ENCODE measurements at regions not wholly inside any gene's neighbourhood (a gene's known extent, or its start where the extent isn't known, plus 50 kb on each side); places are given as distances from the start of the nearest gene placed in this dataset.
"Not testable (repeated sequence)": the region's sequence is repeated elsewhere in the genome, so short reads cannot be mapped to it uniquely, and the experiment has no call there.

- DNase-seq (ENCODE audit: low spot score) = no peak
Observed at GRCh38 chr2:138219961-138220360, 255.7 kb downstream of the HNMT start.

- no peak for DNase-seq (ENCODE audit: low spot score)
Observed at GRCh38 chr2:138221358-138221757, 257.1 kb downstream of the HNMT start.

GRCh38 chr2:138223319-138223718 lies 259.0 kb downstream of the HNMT start:
- no peak for DNase-seq (ENCODE audit: low spot score)

GRCh38 chr2:138227195-138227594 lies 262.9 kb downstream of the HNMT start:
- DNase-seq (ENCODE audit: low spot score) = no peak

GRCh38 chr2:138228101-138228500 lies 263.8 kb downstream of the HNMT start:
- DNase-seq (ENCODE audit: low spot score) = no peak

GRCh38 chr2:138234265-138234664 lies 267.3 kb upstream of the SPOPL start:
- no peak for DNase-seq (ENCODE audit: low spot score)

GRCh38 chr2:138235041-138235440 lies 266.5 kb upstream of the SPOPL start:
- DNase-seq (ENCODE audit: low spot score) = no peak

- DNase-seq (ENCODE audit: low spot score) = no peak
Observed at GRCh38 chr2:138236142-138236541, 265.4 kb upstream of the SPOPL start.

GRCh38 chr2:138237667-138238384 lies 263.7 kb upstream of the SPOPL start:
- no peak for DNase-seq (ENCODE audit: low spot score)

GRCh38 chr2:138238908-138239307 lies 262.7 kb upstream of the SPOPL start:
- no peak for DNase-seq (ENCODE audit: low spot score)

GRCh38 chr2:138239902-138240491 lies 261.6 kb upstream of the SPOPL start:
- DNase-seq (ENCODE audit: low spot score) = no peak

- no peak for DNase-seq (ENCODE audit: low spot score)
Observed at GRCh38 chr2:138243372-138243771, 258.2 kb upstream of the SPOPL start.

GRCh38 chr2:138244501-138244925 lies 257.1 kb upstream of the SPOPL start:
- peak; percentile 14 for DNase-seq (ENCODE audit: low spot score)

GRCh38 chr2:138245310-138245709 lies 256.3 kb upstream of the SPOPL start:
- no peak for DNase-seq (ENCODE audit: low spot score)

- no peak for DNase-seq (ENCODE audit: low spot score)
Observed at GRCh38 chr2:138247302-138247701, 254.3 kb upstream of the SPOPL start.

- DNase-seq (ENCODE audit: low spot score) = no peak
Observed at GRCh38 chr2:138249207-138249606, 252.4 kb upstream of the SPOPL start.

GRCh38 chr2:138250843-138251320 lies 250.7 kb upstream of the SPOPL start:
- DNase-seq (ENCODE audit: low spot score) = not testable (repeated sequence)

- DNase-seq (ENCODE audit: low spot score) = no peak
Observed at GRCh38 chr2:138252587-138252986, 249.0 kb upstream of the SPOPL start.

GRCh38 chr2:138255670-138256069 lies 245.9 kb upstream of the SPOPL start:
- no peak for DNase-seq (ENCODE audit: low spot score)

- DNase-seq (ENCODE audit: low spot score) = peak; percentile 33
Observed at GRCh38 chr2:138267161-138267901, 234.2 kb upstream of the SPOPL start.

- DNase-seq (ENCODE audit: low spot score) = no peak
Observed at GRCh38 chr2:138267902-138268254, 233.7 kb upstream of the SPOPL start.

GRCh38 chr2:138269765-138270164 lies 231.8 kb upstream of the SPOPL start:
- no peak for DNase-seq (ENCODE audit: low spot score)

GRCh38 chr2:138271467-138271866 lies 230.1 kb upstream of the SPOPL start:
- DNase-seq (ENCODE audit: low spot score) = no peak
